ENCODE measurements at regions not wholly inside any gene's neighbourhood (a gene's known extent, or its start where the extent isn't known, plus 50 kb on each side); places are given as distances from the start of the nearest gene placed in this dataset.

- no peak for TF ChIP-seq EZH2 (IDR thresholded peaks at IDR 0.05; ENCODE audit: insufficient read depth, poor library complexity, severe bottlenecking)
- no peak for TF ChIP-seq EZH2phosphoT487 (IDR thresholded peaks at IDR 0.05; ENCODE audit: insufficient read depth, low read depth)
These were observed 632.2 kb downstream of the SATB2 start for GRCh38 chr2:198825534-198825933.
